Tongue (tissue), 1 donor: ENCODE measurements at regions not wholly inside any gene's neighbourhood (a gene's known extent, or its start where the extent isn't known, plus 50 kb on each side); places are given as distances from the start of the nearest gene placed in this dataset.
A peak's percentile ranks its signal among the peaks of the same experiment; 100 is the strongest.

ENCODE experiments used
- DNase-seq: peaks from one replicate; pipeline ENCODE4 v3.0.0-alpha.2; 2015

- no peak for DNase-seq
Measured at GRCh38 chr13:105979131-105980011, 556.1 kb downstream of the EFNB2 start.

GRCh38 chr13:105974380-105974779, 561.1 kb downstream of the EFNB2 start:
- DNase-seq: no peak

GRCh38 chr13:105972811-105973590, 562.5 kb downstream of the EFNB2 start:
- DNase-seq: peak; percentile 37

- no peak for DNase-seq
Measured at GRCh38 chr13:105972306-105972721, 563.1 kb downstream of the EFNB2 start.

GRCh38 chr13:105971738-105972137, 563.7 kb downstream of the EFNB2 start:
- no peak for DNase-seq

- DNase-seq: no peak
Measured at GRCh38 chr13:105971312-105971711, 564.1 kb downstream of the EFNB2 start.

GRCh38 chr13:105969761-105970160, 565.7 kb downstream of the EFNB2 start:
- DNase-seq: no peak

- DNase-seq: no peak
Measured at GRCh38 chr13:105965910-105966309, 569.6 kb downstream of the EFNB2 start.

GRCh38 chr13:105962080-105962479, 573.4 kb downstream of the EFNB2 start:
- no peak for DNase-seq

- DNase-seq: no peak
Measured at GRCh38 chr13:105961438-105961837, 574.0 kb downstream of the EFNB2 start.

GRCh38 chr13:105960326-105960725, 575.1 kb downstream of the EFNB2 start:
- DNase-seq: no peak

- no peak for DNase-seq
Measured at GRCh38 chr13:105959876-105960275, 575.6 kb downstream of the EFNB2 start.

GRCh38 chr13:105957769-105958438, 577.6 kb downstream of the EFNB2 start:
- DNase-seq: no peak

- DNase-seq: peak; percentile 32
Measured at GRCh38 chr13:105956921-105957320, 578.5 kb downstream of the EFNB2 start.

- peak; percentile 34 for DNase-seq
Measured at GRCh38 chr13:105952973-105953290, 582.5 kb downstream of the EFNB2 start.

GRCh38 chr13:105952233-105952972, 583.1 kb downstream of the EFNB2 start:
- DNase-seq: no peak

GRCh38 chr13:105948143-105948542, 587.3 kb downstream of the EFNB2 start:
- DNase-seq: no peak

- DNase-seq: no peak
Measured at GRCh38 chr13:105940882-105941281, 594.6 kb downstream of the EFNB2 start.

GRCh38 chr13:105937451-105937850, 598.0 kb downstream of the EFNB2 start:
- DNase-seq: no peak

- DNase-seq: peak; percentile 33
Measured at GRCh38 chr13:105936816-105937215, 598.6 kb downstream of the EFNB2 start.

- no peak for DNase-seq
Measured at GRCh38 chr13:105929505-105929904, 606.0 kb downstream of the EFNB2 start.

GRCh38 chr13:105928901-105929300, 606.6 kb downstream of the EFNB2 start:
- no peak for DNase-seq
